ENCODE measurements at regions not wholly inside any gene's neighbourhood (a gene's known extent, or its start where the extent isn't known, plus 50 kb on each side); places are given as distances from the start of the nearest gene placed in this dataset.

DNA sequence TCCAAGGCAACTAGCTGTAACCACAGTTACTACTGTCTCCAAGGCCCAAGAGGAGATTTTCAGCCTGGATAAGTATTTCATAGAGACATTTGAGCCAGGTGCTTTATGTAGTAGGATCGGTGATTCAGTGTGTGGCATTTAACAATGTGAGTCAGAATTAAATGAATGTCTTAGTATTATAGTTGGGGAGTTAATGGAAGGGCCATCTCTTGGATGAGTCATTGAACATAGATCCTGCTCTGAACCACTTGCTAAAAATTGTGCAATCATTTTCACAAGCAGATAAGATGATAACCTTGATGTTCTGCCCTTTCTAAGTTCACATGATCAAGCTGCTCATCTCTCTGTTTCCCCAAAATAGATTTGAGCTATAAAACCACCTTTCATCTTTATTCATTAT lies 668.9 kb upstream of the CITED2 start:
- no peaks in the 10 kb centered on the region for H3K36me3 ChIP-seq (ENCODE audit: insufficient read depth, low read length)
- no peak overlapping the region for H3K4me3 ChIP-seq (ENCODE audit: low read depth, low read length, poor library complexity, severe bottlenecking)
- H3K4me1 ChIP-seq (ENCODE audit: insufficient read depth, low read length, severe bottlenecking) = no peaks in the 10 kb centered on the region
- no peak overlapping the region for H2AFZ ChIP-seq (ENCODE audit: low read length)
- H4K20me1 ChIP-seq (ENCODE audit: insufficient read depth, low read length) = no peaks in the 10 kb centered on the region
- H3K9me2 ChIP-seq (ENCODE audit: low read depth, low read length) = no peaks in the 10 kb centered on the region
- no peaks in the 10 kb centered on the region for H3F3A ChIP-seq (ENCODE audit: insufficient read depth, low read length)
- H3K9me3 ChIP-seq (ENCODE audit: low read length) = no peaks in the 10 kb centered on the region
- no peak overlapping the region for H3K9ac ChIP-seq (ENCODE audit: low read length)
- H3K27me3 ChIP-seq (ENCODE audit: insufficient read depth, low read length) = no peaks in the 10 kb centered on the region
- no peak overlapping the region for H3K27ac ChIP-seq (ENCODE audit: low read depth, low read length, poor library complexity, severe bottlenecking)
- TF ChIP-seq, protein P1, sequence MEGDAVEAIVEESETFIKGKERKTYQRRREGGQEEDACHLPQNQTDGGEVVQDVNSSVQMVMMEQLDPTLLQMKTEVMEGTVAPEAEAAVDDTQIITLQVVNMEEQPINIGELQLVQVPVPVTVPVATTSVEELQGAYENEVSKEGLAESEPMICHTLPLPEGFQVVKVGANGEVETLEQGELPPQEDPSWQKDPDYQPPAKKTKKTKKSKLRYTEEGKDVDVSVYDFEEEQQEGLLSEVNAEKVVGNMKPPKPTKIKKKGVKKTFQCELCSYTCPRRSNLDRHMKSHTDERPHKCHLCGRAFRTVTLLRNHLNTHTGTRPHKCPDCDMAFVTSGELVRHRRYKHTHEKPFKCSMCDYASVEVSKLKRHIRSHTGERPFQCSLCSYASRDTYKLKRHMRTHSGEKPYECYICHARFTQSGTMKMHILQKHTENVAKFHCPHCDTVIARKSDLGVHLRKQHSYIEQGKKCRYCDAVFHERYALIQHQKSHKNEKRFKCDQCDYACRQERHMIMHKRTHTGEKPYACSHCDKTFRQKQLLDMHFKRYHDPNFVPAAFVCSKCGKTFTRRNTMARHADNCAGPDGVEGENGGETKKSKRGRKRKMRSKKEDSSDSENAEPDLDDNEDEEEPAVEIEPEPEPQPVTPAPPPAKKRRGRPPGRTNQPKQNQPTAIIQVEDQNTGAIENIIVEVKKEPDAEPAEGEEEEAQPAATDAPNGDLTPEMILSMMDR (IDR thresholded peaks at IDR 0.05; ENCODE audit: low read length) = no peak
- no peak for TF ChIP-seq EZH2 (IDR thresholded peaks at IDR 0.05; ENCODE audit: borderline replicate concordance, low read length)
- no peak overlapping the region for H3K4me2 ChIP-seq (ENCODE audit: low read length)
- H3K79me2 ChIP-seq (ENCODE audit: insufficient read depth, low read length) = no peaks in the 10 kb centered on the region

DNA sequence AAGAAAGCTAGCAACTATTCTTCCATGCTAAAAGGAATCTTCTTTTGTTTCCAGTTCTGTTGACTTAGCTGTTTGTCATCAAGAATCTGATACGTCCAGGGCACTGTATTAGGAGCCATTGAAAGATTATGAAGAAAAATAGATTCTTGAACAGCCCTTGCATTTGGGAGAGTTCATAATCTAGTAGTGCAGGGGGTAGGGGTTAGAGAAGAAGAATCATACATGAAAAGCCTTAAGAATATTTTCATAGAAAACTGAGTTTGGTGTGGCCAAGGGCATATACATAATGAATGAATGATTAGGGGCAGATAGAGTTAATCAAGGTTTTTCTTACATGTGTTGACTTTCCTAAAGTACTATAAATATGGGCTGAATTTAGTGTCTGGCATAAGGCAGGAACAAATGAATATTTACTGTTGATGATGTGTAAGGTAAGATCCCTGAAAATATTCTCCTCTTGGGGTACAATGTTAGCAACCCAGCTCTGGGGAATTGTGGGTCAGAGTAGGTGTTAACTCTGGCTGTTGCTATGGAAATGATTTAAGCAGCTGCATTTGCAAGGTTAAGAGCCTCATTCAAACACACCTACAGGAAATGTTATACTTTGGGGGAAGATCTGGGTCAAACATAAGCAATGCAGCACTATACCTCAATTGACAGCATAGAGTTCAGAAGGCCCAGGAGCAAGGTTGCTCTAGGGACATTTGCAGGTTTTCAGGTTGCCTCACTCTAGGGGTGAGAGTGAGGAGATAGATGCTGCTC lies 667.3 kb upstream of the CITED2 start:
- no peak overlapping the region for H3K27ac ChIP-seq (ENCODE audit: low read depth, low read length, poor library complexity, severe bottlenecking)
- H3K9ac ChIP-seq (ENCODE audit: low read length) = no peak overlapping the region
- H2AFZ ChIP-seq (ENCODE audit: low read length) = no peak overlapping the region
- H3K4me2 ChIP-seq (ENCODE audit: low read length) = no peak overlapping the region
- no peaks in the 10 kb centered on the region for H3K79me2 ChIP-seq (ENCODE audit: insufficient read depth, low read length)
- H3K9me3 ChIP-seq (ENCODE audit: low read length) = no peaks in the 10 kb centered on the region
- TF ChIP-seq EZH2 (IDR thresholded peaks at IDR 0.05; ENCODE audit: borderline replicate concordance, low read length) = no peak
- TF ChIP-seq, protein P1 (IDR thresholded peaks at IDR 0.05; ENCODE audit: low read length) = no peak
- H3K4me3 ChIP-seq (ENCODE audit: low read depth, low read length, poor library complexity, severe bottlenecking) = no peak overlapping the region
- no peaks in the 10 kb centered on the region for H3K4me1 ChIP-seq (ENCODE audit: insufficient read depth, low read length, severe bottlenecking)
- no peaks in the 10 kb centered on the region for H3K9me2 ChIP-seq (ENCODE audit: low read depth, low read length)
- no peaks in the 10 kb centered on the region for H4K20me1 ChIP-seq (ENCODE audit: insufficient read depth, low read length)
- H3K27me3 ChIP-seq (ENCODE audit: insufficient read depth, low read length) = no peaks in the 10 kb centered on the region
- no peaks in the 10 kb centered on the region for H3K36me3 ChIP-seq (ENCODE audit: insufficient read depth, low read length)
- H3F3A ChIP-seq (ENCODE audit: insufficient read depth, low read length) = no peaks in the 10 kb centered on the region

DNA sequence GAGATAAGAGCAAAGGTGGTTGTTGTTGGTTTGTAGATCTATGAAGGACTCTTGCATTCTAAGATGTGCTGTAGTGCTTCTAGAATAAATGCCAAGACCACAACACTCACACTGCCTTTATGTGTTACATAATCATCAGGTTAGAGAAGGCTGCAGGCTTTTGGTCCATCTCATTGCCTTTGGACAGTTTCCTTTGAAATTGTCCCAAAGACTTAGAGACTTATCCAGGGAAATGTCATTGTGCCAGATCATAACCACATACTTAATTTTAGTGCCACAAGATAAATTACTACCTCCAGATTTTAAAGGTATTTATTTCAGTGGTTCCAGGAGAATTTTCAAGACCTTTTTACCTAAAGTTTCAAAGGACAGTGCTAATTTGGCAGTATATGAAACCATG lies 666.6 kb upstream of the CITED2 start:
- no peak overlapping the region for H3K9ac ChIP-seq (ENCODE audit: low read length)
- no peaks in the 10 kb centered on the region for H3K9me3 ChIP-seq (ENCODE audit: low read length)
- H3K79me2 ChIP-seq (ENCODE audit: insufficient read depth, low read length) = no peaks in the 10 kb centered on the region
- H3K4me2 ChIP-seq (ENCODE audit: low read length) = no peak overlapping the region
- no peaks in the 10 kb centered on the region for H3K4me1 ChIP-seq (ENCODE audit: insufficient read depth, low read length, severe bottlenecking)
- no peaks in the 10 kb centered on the region for H3K9me2 ChIP-seq (ENCODE audit: low read depth, low read length)
- no peaks in the 10 kb centered on the region for H3K27me3 ChIP-seq (ENCODE audit: insufficient read depth, low read length)
- H4K20me1 ChIP-seq (ENCODE audit: insufficient read depth, low read length) = no peaks in the 10 kb centered on the region
- no peak overlapping the region for H2AFZ ChIP-seq (ENCODE audit: low read length)
- TF ChIP-seq, protein P1 (IDR thresholded peaks at IDR 0.05; ENCODE audit: low read length) = no peak
- no peak for TF ChIP-seq EZH2 (IDR thresholded peaks at IDR 0.05; ENCODE audit: borderline replicate concordance, low read length)
- H3F3A ChIP-seq (ENCODE audit: insufficient read depth, low read length) = no peaks in the 10 kb centered on the region
- H3K27ac ChIP-seq (ENCODE audit: low read depth, low read length, poor library complexity, severe bottlenecking) = no peak overlapping the region
- H3K4me3 ChIP-seq (ENCODE audit: low read depth, low read length, poor library complexity, severe bottlenecking) = no peak overlapping the region
- no peaks in the 10 kb centered on the region for H3K36me3 ChIP-seq (ENCODE audit: insufficient read depth, low read length)
